Germinal center (tissue), 1 donor: ENCODE measurements at regions not wholly inside any gene's neighbourhood (a gene's known extent, or its start where the extent isn't known, plus 50 kb on each side); places are given as distances from the start of the nearest gene placed in this dataset.

Experiments used
- DNase-seq: peaks from one replicate; pipeline ENCODE4 v3.0.0; 2012; ENCODE audit warnings: mixed read lengths, low spot score

DNA sequence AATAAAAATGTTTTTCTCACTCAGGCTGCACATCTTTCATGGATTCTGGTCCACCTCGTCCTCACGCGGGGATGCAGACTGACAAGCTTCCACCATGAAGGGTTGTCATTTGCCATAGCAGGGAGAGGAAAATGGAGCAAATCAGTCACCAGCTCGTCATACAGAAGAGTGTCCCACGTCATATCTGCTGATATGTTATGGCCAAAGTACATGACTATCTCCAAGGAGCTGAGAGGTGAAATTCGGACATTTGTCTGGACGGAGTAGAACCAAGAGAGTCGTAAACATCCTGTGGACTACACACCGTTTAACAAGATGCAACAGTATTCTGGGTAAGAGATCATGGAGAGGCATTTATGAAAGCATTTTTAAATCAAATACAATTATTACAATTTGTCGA, 75.3 kb upstream of the MYOCD start:
- DNase-seq, result no peak

DNA sequence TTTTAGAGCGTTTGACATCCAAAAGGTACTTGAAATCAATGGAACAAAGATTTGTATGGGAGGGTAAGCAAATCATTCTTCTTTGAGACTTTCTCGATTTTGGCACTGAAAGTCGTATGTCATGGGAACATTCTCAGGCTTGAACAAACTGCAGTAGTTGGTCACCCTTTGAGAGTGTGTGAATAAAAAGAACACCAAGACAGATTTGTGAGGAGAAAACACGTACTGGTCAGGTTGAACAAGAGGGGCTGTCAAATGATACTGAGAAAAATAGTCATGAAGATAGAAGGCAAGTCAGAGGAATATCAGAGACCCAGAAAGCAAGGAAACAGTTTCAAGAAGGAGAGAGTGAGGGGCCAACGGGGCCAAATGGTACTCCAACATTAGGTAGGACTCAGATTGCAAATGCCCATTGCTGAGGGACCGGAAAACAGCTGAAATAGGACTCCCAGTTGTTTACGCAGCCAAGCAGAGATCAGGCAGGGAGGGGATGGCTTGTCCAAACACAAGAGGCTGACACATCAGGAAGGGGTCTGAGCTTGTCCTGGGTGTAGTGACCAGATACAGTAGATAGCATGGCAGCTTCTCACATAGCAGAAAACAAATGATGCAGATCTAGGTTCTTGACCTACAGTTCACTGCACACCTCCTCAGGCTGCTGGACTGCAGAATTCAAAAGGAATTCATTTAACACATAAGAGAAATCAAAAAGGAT, 74.5 kb upstream of the MYOCD start:
- DNase-seq, result no peak

DNA sequence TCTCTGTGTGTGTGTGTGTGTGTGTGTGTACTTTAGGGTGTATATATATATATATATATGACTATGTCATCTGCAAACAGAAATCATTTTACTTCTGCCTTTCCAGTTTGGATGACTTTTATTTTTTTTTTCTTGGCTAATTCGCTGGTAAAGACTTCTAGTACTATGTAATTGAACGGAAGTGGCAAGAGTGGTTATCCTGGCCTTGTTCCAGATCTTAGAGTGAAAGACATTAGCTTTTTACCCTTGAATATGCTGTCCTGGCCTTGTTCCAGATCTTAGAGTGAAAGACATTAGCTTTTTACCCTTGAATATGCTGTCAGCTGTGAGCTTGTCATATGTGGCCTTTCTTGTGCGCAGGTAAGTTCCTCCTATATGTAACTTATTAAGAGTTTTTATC, 72.7 kb upstream of the MYOCD start:
- no peak for DNase-seq

DNA sequence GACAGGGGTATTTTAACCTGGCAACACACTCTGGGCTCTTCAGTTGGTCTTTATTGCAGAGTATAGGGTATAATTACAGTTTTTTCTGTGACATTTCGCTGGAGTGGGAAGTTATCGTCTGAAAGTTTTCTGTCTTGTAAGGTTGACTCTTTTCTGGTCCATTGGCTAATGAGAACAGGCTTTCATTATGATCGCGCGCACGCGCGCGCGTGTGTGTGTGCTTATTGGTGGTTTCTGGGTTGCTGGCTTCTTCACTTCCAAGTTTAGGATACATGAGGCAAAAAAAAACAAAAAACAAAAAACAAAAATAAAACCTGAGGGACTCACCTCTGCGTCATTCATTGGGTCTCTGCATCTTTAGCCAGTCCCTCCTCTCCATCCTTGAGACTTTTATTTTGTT, 68.7 kb upstream of the MYOCD start:
- DNase-seq, result no peak

DNA sequence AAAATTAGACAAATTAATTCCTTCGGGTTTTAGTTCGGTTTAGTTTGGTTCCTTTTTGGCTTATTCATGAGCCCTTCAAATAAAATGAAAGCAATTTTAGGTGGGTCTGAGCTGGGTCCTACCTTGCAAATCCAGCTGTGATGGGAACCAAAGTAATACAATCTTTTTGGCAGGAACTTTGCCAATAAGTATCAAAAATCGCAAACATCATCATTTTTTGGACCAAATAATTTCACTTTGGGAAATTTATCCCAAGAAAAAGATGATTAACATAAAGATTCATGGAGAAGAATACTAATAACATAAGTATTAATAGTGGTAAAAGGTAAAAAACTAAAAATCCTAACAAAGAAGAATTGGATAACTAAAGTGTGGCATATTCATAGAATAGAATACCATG, 67.8 kb upstream of the MYOCD start:
- DNase-seq, result no peak

DNA sequence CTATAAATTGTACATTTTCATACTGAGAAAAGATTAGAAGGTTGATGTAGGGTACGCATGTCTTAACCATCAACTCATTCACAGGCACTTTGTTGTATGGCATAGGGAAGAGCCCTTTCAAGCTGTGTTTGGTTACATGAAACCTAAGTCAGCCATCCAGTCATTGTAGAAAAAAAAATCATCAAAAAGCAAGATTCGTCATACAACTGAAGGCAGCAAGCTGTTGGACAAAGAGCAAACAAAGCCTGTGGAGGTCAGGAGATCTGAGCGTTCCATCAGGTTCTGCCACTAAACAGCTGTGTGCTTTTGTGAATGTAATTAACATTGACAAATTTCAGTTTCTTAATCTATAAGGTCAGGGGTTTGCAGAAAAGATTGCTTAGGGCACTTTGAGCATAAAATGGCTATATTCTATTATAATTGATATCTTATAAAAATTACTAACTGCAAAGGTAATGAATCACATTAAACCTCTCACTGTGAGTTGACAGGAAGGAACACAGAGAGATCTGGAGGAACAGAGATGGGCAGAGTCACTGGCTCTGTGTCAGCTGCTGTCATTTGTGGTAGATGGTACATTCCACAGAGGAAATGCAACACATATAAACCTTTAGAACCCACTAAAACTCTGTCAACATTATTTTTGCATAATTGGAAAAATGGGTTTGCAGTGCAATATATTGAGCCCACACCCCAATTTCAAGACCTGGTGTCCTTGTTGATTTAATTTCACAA, 66.3 kb upstream of the MYOCD start:
- no peak for DNase-seq

DNA sequence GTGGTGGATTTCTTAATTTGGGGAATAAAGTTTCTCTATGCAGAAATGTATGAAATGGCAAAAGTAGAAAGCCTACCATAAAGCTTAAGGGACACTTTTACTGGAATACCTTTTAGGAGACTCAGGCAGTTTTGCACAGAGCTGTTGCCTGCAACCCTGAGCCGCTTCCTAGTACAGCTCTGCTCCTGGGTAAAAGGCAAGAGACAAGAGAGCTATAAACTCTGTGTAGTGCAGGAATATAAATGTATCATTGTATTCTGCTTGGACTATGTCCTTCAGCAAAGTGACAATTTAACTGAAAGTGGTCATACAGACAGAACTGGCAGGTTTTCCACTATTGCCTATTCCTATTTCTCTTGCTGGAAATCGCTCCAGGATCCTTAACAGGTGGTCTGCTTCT, 65.3 kb upstream of the MYOCD start:
- no peak for DNase-seq

DNA sequence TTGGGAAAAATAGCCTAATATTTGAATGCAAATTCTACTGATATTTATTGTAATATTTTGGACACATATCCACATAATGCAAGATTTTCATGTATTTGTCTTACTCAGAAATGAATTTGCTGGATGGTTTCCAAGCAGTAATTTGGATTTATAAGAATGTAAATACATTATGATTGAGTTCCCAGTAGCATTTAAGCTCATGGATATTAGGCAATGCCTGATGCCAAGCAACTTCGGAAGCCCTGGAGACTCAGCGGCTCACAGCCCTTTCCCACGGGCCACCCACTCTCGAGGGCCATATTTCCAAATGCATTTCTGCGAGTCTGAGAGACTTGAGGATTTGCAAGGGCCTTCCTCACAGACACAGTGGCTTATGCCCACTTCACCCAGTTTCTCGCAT, 62.1 kb upstream of the MYOCD start:
- no peak for DNase-seq

DNA sequence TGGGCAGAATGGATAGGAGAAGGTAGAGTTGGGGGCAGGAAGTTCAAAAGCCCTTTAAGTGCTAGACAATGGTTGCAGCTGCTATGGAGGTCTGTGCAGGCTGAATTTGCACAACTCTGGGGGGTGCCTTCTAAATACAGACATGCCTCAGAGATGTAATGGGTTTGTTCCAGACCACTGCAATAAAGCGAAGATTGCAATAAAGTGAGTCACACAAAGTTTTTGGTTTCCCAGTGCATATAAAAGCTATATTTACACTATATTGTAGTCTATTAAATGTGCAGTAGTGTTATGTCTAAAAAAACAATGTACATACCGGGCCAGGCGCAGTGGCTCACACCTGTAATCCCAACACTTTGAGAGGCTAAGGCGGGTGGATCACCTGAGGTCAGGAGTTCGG, 60.5 kb upstream of the MYOCD start:
- no peak for DNase-seq

DNA sequence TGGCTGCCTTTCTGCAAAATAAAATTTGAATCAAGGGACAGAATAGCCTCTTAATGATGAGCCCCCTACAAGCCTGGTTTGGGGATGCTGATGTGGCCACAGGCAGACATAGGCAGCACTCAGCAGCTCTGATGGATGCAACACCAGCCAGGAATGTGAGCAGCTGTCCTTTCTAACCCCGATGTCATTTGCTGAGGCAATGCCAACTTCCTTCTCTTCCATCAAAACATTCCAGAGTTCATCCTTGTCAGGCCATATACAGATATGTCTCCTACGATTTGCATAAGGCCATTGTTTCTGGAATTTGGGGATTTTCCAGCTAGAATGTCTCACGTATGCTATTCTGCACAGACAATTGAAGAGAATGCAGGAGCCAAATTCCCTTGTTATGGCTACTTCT, 52.1 kb upstream of the MYOCD start:
- no peak for DNase-seq
